Muscle layer of colon (tissue), 2 donors: ENCODE measurements at regions not wholly inside any gene's neighbourhood (a gene's known extent, or its start where the extent isn't known, plus 50 kb on each side); places are given as distances from the start of the nearest gene placed in this dataset.

Experiments
- H3K27ac ChIP-seq: one replicate; pipeline ENCODE4 v1.7.0; 2013; ENCODE audit warnings: low read depth, mild to moderate bottlenecking, low read length, moderate library complexity
- H3K27me3 ChIP-seq, 2 donors: one replicate each; pipeline ENCODE4 v1.7.0; 2013; ENCODE audit warnings: low read length in 2 of 2, mild to moderate bottlenecking in 2 of 2; ENCODE audit not compliant: insufficient read depth in 2 of 2, control insufficient read depth in 1 of 2
- H3K36me3 ChIP-seq: one replicate; pipeline ENCODE4 v1.7.0; 2013; ENCODE audit warnings: mild to moderate bottlenecking, low read length; ENCODE audit not compliant: insufficient read depth
- H3K4me1 ChIP-seq: one replicate; pipeline ENCODE4 v1.7.0; 2013; ENCODE audit warnings: mild to moderate bottlenecking, low read length; ENCODE audit not compliant: insufficient read depth
- H3K4me3 ChIP-seq, 2 donors: one replicate each; pipeline ENCODE4 v1.7.0; 2013; ENCODE audit warnings: low read length in 2 of 2, low read depth in 1 of 2, mild to moderate bottlenecking in 1 of 2, moderate library complexity in 1 of 2
- H3K9ac ChIP-seq: one replicate; pipeline ENCODE4 v1.7.0; 2013; ENCODE audit warnings: low read length
- H3K9me3 ChIP-seq: one replicate; pipeline ENCODE4 v1.7.0; 2013; ENCODE audit warnings: mild to moderate bottlenecking, low read length
- donor health status: abdominal sarcoma.
- donor health status: Adenocarcinoma of cecum.

- Histone ChIP-seq H3K4me3 (no peak overlapping the region), H3K36me3 (no peaks in the 10 kb centered on the region), H3K27ac (no peak overlapping the region), H3K9me3 (no peaks in the 10 kb centered on the region), H3K9ac (no peak overlapping the region), H3K27me3 (no peaks in the 10 kb centered on the region), H3K4me1 (peaks cover 19% of the 10 kb centered on the region)
Observed at GRCh38 chr12:98121963-98122362, 393.4 kb upstream of the TMPO start.

- no peak overlapping the region for H3K4me3 ChIP-seq
- H3K4me1 ChIP-seq: peaks cover 19% of the 10 kb centered on the region
- H3K27me3 ChIP-seq: no peaks in the 10 kb centered on the region
- no peaks in the 10 kb centered on the region for H3K9me3 ChIP-seq
- H3K27ac ChIP-seq: peak overlapping the region; percentile 32
- no peaks in the 10 kb centered on the region for H3K36me3 ChIP-seq
- no peak overlapping the region for H3K9ac ChIP-seq
Observed at GRCh38 chr12:98123021-98123461, 392.3 kb upstream of the TMPO start.

- Histone ChIP-seq H3K9ac (no peak overlapping the region), H3K27ac (no peak overlapping the region)
Observed at GRCh38 chr12:98126637-98127335, 388.6 kb upstream of the TMPO start.

GRCh38 chr12:98127336-98127679 is 388.1 kb upstream of the TMPO start:
- Histone ChIP-seq H3K27me3 (no peaks in the 10 kb centered on the region), H3K36me3 (no peaks in the 10 kb centered on the region), H3K9me3 (no peaks in the 10 kb centered on the region), H3K4me1 (peaks cover 16% of the 10 kb centered on the region), H3K27ac (no peak overlapping the region), H3K9ac (no peak overlapping the region), H3K4me3 (no peak overlapping the region)

More at GRCh38 chr12:98126637-98127335, 388.6 kb upstream of the TMPO start:
- no peaks in the 10 kb centered on the region for H3K36me3 ChIP-seq
- no peaks in the 10 kb centered on the region for H3K27me3 ChIP-seq
- peaks cover 19% of the 10 kb centered on the region for H3K4me1 ChIP-seq
- H3K4me3 ChIP-seq: no peak overlapping the region
- no peaks in the 10 kb centered on the region for H3K9me3 ChIP-seq

- H3K36me3 ChIP-seq: no peaks in the 10 kb centered on the region
- H3K27ac ChIP-seq: no peak overlapping the region
- no peak overlapping the region for H3K4me3 ChIP-seq
- no peaks in the 10 kb centered on the region for H3K9me3 ChIP-seq
- H3K4me1 ChIP-seq: peaks cover 10% of the 10 kb centered on the region
- H3K9ac ChIP-seq: no peak overlapping the region
- H3K27me3 ChIP-seq: no peaks in the 10 kb centered on the region
Observed at GRCh38 chr12:98127854-98128253, 387.5 kb upstream of the TMPO start.

- no peaks in the 10 kb centered on the region for H3K9me3 ChIP-seq
- no peaks in the 10 kb centered on the region for H3K4me1 ChIP-seq
- no peak overlapping the region for H3K27ac ChIP-seq
- no peak overlapping the region for H3K4me3 ChIP-seq
- H3K27me3 ChIP-seq: no peaks in the 10 kb centered on the region
- H3K9ac ChIP-seq: no peak overlapping the region
- no peaks in the 10 kb centered on the region for H3K36me3 ChIP-seq
Observed at GRCh38 chr12:98136544-98136943, 378.8 kb upstream of the TMPO start.

- Histone ChIP-seq H3K4me3 (no peak overlapping the region), H3K4me1 (no peaks in the 10 kb centered on the region), H3K27me3 (no peaks in the 10 kb centered on the region), H3K9me3 (no peaks in the 10 kb centered on the region), H3K27ac (no peak overlapping the region), H3K36me3 (no peaks in the 10 kb centered on the region), H3K9ac (no peak overlapping the region)
Observed at GRCh38 chr12:98137278-98137677, 378.1 kb upstream of the TMPO start.

- Histone ChIP-seq H3K27me3 (no peaks in the 10 kb centered on the region), H3K9me3 (no peaks in the 10 kb centered on the region), H3K4me3 (no peak overlapping the region), H3K9ac (no peak overlapping the region), H3K27ac (no peak overlapping the region), H3K36me3 (no peaks in the 10 kb centered on the region), H3K4me1 (no peaks in the 10 kb centered on the region)
Observed at GRCh38 chr12:98144953-98145352, 370.4 kb upstream of the TMPO start.

GRCh38 chr12:98146043-98146442 is 369.3 kb upstream of the TMPO start:
- H3K9ac ChIP-seq: no peak overlapping the region
- no peak overlapping the region for H3K27ac ChIP-seq
- H3K9me3 ChIP-seq: no peaks in the 10 kb centered on the region
- H3K4me1 ChIP-seq: no peaks in the 10 kb centered on the region
- H3K4me3 ChIP-seq: no peak overlapping the region
- H3K36me3 ChIP-seq: no peaks in the 10 kb centered on the region
- H3K27me3 ChIP-seq: no peaks in the 10 kb centered on the region

GRCh38 chr12:98146487-98146886 is 368.9 kb upstream of the TMPO start:
- no peak overlapping the region for H3K9ac ChIP-seq
- H3K4me1 ChIP-seq: no peaks in the 10 kb centered on the region
- no peak overlapping the region for H3K27ac ChIP-seq
- no peaks in the 10 kb centered on the region for H3K27me3 ChIP-seq
- H3K9me3 ChIP-seq: no peaks in the 10 kb centered on the region
- H3K4me3 ChIP-seq: no peak overlapping the region
- H3K36me3 ChIP-seq: no peaks in the 10 kb centered on the region

GRCh38 chr12:98149270-98149669 is 366.1 kb upstream of the TMPO start:
- Histone ChIP-seq H3K4me3 (no peak overlapping the region), H3K27ac (no peak overlapping the region), H3K9me3 (no peaks in the 10 kb centered on the region), H3K4me1 (no peaks in the 10 kb centered on the region), H3K9ac (no peak overlapping the region), H3K36me3 (no peaks in the 10 kb centered on the region), H3K27me3 (no peaks in the 10 kb centered on the region)

- Histone ChIP-seq H3K27me3 (no peaks in the 10 kb centered on the region), H3K36me3 (no peaks in the 10 kb centered on the region), H3K4me1 (no peaks in the 10 kb centered on the region), H3K27ac (no peak overlapping the region), H3K4me3 (no peak overlapping the region), H3K9ac (no peak overlapping the region), H3K9me3 (no peaks in the 10 kb centered on the region)
Observed at GRCh38 chr12:98149691-98150210, 365.6 kb upstream of the TMPO start.
